SU-DHL-6 (cell line): ENCODE measurements at regions not wholly inside any gene's neighbourhood (a gene's known extent, or its start where the extent isn't known, plus 50 kb on each side); places are given as distances from the start of the nearest gene placed in this dataset.

Source experiments
- CTCF ChIP-seq: fragments of 200-600 bp; sonication (generic); IDR thresholded peaks from one replicate; pipeline ENCODE4 v1.5.1; 2017; ENCODE audit warnings: antibody characterized with exemption, mild to moderate bottlenecking, low read length, moderate library complexity; ENCODE audit not compliant: insufficient read depth, poor library complexity, severe bottlenecking
- EZH2phosphoT487 ChIP-seq: fragments of 200-600 bp; sonication (generic), shearing (Covaris generic); conservative IDR thresholded peaks from 2 replicates; pipeline ENCODE4 v1.6.1; 2018; ENCODE audit warnings: mild to moderate bottlenecking, antibody characterized with exemption, low read length, moderate library complexity, mixed read lengths

GRCh38 chr11:15783619-15784018, 572.7 kb downstream of the SOX6 start:
- TF ChIP-seq CTCF (no peak), EZH2phosphoT487 (no peak)
